WTC11 (cell line): ENCODE measurements at regions not wholly inside any gene's neighbourhood (a gene's known extent, or its start where the extent isn't known, plus 50 kb on each side); places are given as distances from the start of the nearest gene placed in this dataset. TPM values are rescaled to one million over a fixed set of nuclear protein-coding genes. Genes with fewer than 3 reads are reported as not detected.

Experiments
- ATAC-seq: fragments of 200-7000 bp; cut with Tn5 transposase; 2 replicates; pipeline ENCODE4 v1.10.0; 2021; ENCODE audit warnings: mild to moderate bottlenecking, moderate library complexity
- CTCF ChIA-PET: fragments of 300-600 bp; sonication (Branson Sonifier 250); formaldehyde crosslinking; loops from one replicate; lab custom pipeline; 2021; ENCODE audit warnings: antibody characterized with exemption; lab: Charles Lee
- POLR2A ChIA-PET: fragments of 350-600 bp; sonication (Branson Sonifier 250); formaldehyde crosslinking; loops from one replicate; lab custom pipeline; 2021; ENCODE audit warnings: antibody characterized with exemption; lab: Charles Lee
- DNase-seq: peaks from one replicate; pipeline ENCODE4 v3.0.0; 2021; ENCODE audit warnings: low spot score
- H3K27ac Mint-ChIP-seq: 2 replicates; pipeline ENCODE4 v1.8.0; 2021; ENCODE audit warnings: mixed read lengths
- H3K27me3 Mint-ChIP-seq: 2 replicates; pipeline ENCODE4 v1.8.0; 2021; ENCODE audit warnings: low read depth, mild to moderate bottlenecking, moderate library complexity, mixed read lengths
- H3K36me3 Mint-ChIP-seq: 2 replicates; pipeline ENCODE4 v1.8.0; 2021; ENCODE audit warnings: mixed read lengths
- H3K4me1 Mint-ChIP-seq: 2 replicates; pipeline ENCODE4 v1.8.0; 2022; ENCODE audit warnings: mixed read lengths
- H3K4me3 Mint-ChIP-seq: 2 replicates; pipeline ENCODE4 v1.8.0; 2021; ENCODE audit warnings: mild to moderate bottlenecking, moderate library complexity, mixed read lengths
- H3K9me3 Mint-ChIP-seq: 2 replicates; pipeline ENCODE4 v1.8.0; 2021; ENCODE audit warnings: mixed read lengths
- CBFB ChIP-seq: sonication (generic); formaldehyde crosslinking; IDR thresholded peaks from 2 replicates; pipeline ENCODE4 v1.8.1; 2022; ENCODE audit warnings: mild to moderate bottlenecking, low read depth, missing genetic modification reagents
- CREB1 ChIP-seq: sonication (generic); formaldehyde crosslinking; IDR thresholded peaks from 2 replicates; pipeline ENCODE4 v1.8.0; 2023; ENCODE audit warnings: mild to moderate bottlenecking, missing genetic modification reagents
- ETV6 ChIP-seq: sonication (generic); formaldehyde crosslinking; IDR thresholded peaks from 2 replicates; pipeline ENCODE4 v1.8.1; 2022; ENCODE audit warnings: mild to moderate bottlenecking, missing genetic modification reagents
- FOXJ3 ChIP-seq: sonication (generic); formaldehyde crosslinking; IDR thresholded peaks from 2 replicates; pipeline ENCODE4 v1.9.0; 2021; ENCODE audit warnings: missing genetic modification reagents, mild to moderate bottlenecking, borderline replicate concordance
- GTF2I ChIP-seq: fragments of 250-450 bp; sonication (Bioruptor Pico); conservative IDR thresholded peaks from 2 replicates; pipeline ENCODE4 v1.4.0; 2021; ENCODE audit warnings: mild to moderate bottlenecking
- HMGA2 ChIP-seq: fragments of 250-450 bp; sonication (Bioruptor Pico); IDR thresholded peaks from 2 replicates; pipeline ENCODE4 v1.4.0; 2021; ENCODE audit warnings: mild to moderate bottlenecking, moderate library complexity
- JAZF1 ChIP-seq: fragments of 250-450 bp; sonication (Bioruptor Pico); IDR thresholded peaks from 2 replicates; pipeline ENCODE4 v1.9.0; 2021; ENCODE audit warnings: moderate library complexity, mild to moderate bottlenecking, inconsistent platforms
- MYBL2 ChIP-seq: sonication (generic); formaldehyde crosslinking; IDR thresholded peaks from 2 replicates; pipeline ENCODE4 v1.8.1; 2023; ENCODE audit warnings: mild to moderate bottlenecking, moderate library complexity, missing genetic modification reagents
- NFATC4 ChIP-seq: fragments of 250-450 bp; sonication (Bioruptor Pico); IDR thresholded peaks from 2 replicates; pipeline ENCODE4 v1.9.0; 2021; ENCODE audit warnings: mild to moderate bottlenecking
- SMAD4 ChIP-seq: sonication (generic); formaldehyde crosslinking; IDR thresholded peaks from 2 replicates; pipeline ENCODE4 v1.8.0; 2022; ENCODE audit warnings: mild to moderate bottlenecking, missing genetic modification reagents
- SP1 ChIP-seq: sonication (generic); formaldehyde crosslinking; conservative IDR thresholded peaks from 2 replicates; pipeline ENCODE4 v1.8.1; 2022; ENCODE audit warnings: missing genetic modification reagents
- TEAD4 ChIP-seq: sonication (generic); formaldehyde crosslinking; IDR thresholded peaks from 2 replicates; pipeline ENCODE4 v1.8.0; 2022; ENCODE audit warnings: mild to moderate bottlenecking, missing genetic modification reagents
- ZNF416 ChIP-seq: fragments of 250-450 bp; sonication (Bioruptor Pico); IDR thresholded peaks from 2 replicates; pipeline ENCODE4 v1.9.0; 2021; ENCODE audit warnings: mild to moderate bottlenecking, inconsistent platforms
- microRNA-seq: library from miRNA; unstranded; fragments of <30 nt; microRNA quantifications from one replicate; pipeline ENCODE4 v1.2.0, GENCODE V29; 2022; ENCODE audit warnings: borderline number of aligned reads
- TF ChIP-seq, protein P1 (sequence below): sonication (generic); formaldehyde crosslinking; IDR thresholded peaks from 2 replicates; pipeline ENCODE4 v1.8.0; 2022; ENCODE audit warnings: mild to moderate bottlenecking, missing genetic modification reagents
- TF ChIP-seq, protein P2 (sequence below): sonication (generic); formaldehyde crosslinking; conservative IDR thresholded peaks from 2 replicates; pipeline ENCODE4 v1.8.1; 2022; ENCODE audit warnings: mild to moderate bottlenecking, missing genetic modification reagents
- TF ChIP-seq, protein P3 (sequence below): fragments of 250-450 bp; sonication (Bioruptor Pico); IDR thresholded peaks from 2 replicates; pipeline ENCODE4 v1.9.0; 2021; ENCODE audit warnings: mild to moderate bottlenecking, borderline replicate concordance
- TF ChIP-seq, protein P4 (sequence below): sonication (generic); formaldehyde crosslinking; IDR thresholded peaks from 2 replicates; pipeline ENCODE4 v1.8.0; 2023; ENCODE audit warnings: missing genetic modification reagents, mild to moderate bottlenecking, borderline replicate concordance
- TF ChIP-seq, protein P5 (sequence below): sonication (generic); formaldehyde crosslinking; IDR thresholded peaks from 2 replicates; pipeline ENCODE4 v1.8.0; 2022; ENCODE audit warnings: mild to moderate bottlenecking, missing genetic modification reagents

DNA sequence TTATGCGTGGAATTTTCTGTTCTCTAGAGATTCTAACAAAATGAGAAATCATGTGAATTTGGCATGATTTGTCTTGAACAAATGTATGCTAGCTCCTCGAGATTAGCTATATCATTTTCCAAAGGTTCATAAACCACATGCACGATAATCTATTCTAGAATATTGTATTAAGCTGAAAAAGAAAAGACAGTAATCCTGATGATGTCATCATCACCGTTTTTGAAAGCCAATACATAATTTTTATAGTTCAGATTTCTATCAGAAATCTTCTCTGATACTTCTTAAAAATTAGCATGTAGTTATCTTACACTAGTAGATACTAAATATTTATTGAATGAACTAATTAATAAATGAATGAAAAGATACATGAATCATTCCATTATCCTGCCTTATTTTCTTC is 111.2 kb downstream of the HAO1 start:
- Mint-ChIP-seq H3K4me3 (no peak overlapping the region), H3K9me3 (peaks cover 16% of the 10 kb centered on the region), H3K27ac (no peak overlapping the region), H3K36me3 (peaks cover under 1% of the 10 kb centered on the region), H3K4me1 (no peaks in the 10 kb centered on the region), H3K27me3 (no peaks in the 10 kb centered on the region; the same call in 1 of the 2 replicates)
- POLR2A ChIA-PET, result no interaction called here
- ATAC-seq (no peak), DNase-seq (no peak)
- TF ChIP-seq HMGA2 (CRISPR knock-in tag) (no peak), SMAD4 (CRISPR knock-in tag) (no peak), NFATC4 (CRISPR knock-in tag) (no peak), MYBL2 (no peak)
- TF ChIP-seq, protein P1, sequence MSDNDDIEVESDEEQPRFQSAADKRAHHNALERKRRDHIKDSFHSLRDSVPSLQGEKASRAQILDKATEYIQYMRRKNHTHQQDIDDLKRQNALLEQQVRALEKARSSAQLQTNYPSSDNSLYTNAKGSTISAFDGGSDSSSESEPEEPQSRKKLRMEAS, result no peak
- CTCF ChIA-PET, result no interaction called here

DNA sequence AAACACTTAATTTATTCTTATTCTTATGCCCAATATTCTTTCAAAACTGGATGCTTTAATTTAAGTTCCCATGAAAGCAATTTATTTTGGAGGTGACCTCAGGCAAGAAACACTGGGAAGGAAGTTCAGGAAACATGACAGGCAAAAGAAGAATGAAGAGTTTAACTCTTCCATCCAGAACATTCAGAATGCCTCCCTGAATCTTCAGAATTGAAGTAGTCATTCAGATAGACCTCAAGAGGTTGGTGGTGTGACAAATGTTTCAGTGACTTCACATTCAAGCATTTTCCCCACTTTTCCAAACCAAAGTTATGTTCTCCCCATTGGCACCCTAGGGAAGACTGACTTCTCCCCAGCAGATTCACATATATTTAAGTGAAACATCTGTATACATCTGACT is 110.5 kb downstream of the HAO1 start:
- ChIA-PET CTCF (no interaction called here), POLR2A (no interaction called here)
- TF ChIP-seq JAZF1, result no peak
- no peak for TF ChIP-seq GTF2I (CRISPR knock-in tag)
- TF ChIP-seq, protein P2, sequence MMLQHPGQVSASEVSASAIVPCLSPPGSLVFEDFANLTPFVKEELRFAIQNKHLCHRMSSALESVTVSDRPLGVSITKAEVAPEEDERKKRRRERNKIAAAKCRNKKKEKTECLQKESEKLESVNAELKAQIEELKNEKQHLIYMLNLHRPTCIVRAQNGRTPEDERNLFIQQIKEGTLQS, result no peak
- TF ChIP-seq, protein P3, sequence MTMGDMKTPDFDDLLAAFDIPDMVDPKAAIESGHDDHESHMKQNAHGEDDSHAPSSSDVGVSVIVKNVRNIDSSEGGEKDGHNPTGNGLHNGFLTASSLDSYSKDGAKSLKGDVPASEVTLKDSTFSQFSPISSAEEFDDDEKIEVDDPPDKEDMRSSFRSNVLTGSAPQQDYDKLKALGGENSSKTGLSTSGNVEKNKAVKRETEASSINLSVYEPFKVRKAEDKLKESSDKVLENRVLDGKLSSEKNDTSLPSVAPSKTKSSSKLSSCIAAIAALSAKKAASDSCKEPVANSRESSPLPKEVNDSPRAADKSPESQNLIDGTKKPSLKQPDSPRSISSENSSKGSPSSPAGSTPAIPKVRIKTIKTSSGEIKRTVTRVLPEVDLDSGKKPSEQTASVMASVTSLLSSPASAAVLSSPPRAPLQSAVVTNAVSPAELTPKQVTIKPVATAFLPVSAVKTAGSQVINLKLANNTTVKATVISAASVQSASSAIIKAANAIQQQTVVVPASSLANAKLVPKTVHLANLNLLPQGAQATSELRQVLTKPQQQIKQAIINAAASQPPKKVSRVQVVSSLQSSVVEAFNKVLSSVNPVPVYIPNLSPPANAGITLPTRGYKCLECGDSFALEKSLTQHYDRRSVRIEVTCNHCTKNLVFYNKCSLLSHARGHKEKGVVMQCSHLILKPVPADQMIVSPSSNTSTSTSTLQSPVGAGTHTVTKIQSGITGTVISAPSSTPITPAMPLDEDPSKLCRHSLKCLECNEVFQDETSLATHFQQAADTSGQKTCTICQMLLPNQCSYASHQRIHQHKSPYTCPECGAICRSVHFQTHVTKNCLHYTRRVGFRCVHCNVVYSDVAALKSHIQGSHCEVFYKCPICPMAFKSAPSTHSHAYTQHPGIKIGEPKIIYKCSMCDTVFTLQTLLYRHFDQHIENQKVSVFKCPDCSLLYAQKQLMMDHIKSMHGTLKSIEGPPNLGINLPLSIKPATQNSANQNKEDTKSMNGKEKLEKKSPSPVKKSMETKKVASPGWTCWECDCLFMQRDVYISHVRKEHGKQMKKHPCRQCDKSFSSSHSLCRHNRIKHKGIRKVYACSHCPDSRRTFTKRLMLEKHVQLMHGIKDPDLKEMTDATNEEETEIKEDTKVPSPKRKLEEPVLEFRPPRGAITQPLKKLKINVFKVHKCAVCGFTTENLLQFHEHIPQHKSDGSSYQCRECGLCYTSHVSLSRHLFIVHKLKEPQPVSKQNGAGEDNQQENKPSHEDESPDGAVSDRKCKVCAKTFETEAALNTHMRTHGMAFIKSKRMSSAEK (CRISPR knock-in tag), result no peak
- TF ChIP-seq, protein P4, sequence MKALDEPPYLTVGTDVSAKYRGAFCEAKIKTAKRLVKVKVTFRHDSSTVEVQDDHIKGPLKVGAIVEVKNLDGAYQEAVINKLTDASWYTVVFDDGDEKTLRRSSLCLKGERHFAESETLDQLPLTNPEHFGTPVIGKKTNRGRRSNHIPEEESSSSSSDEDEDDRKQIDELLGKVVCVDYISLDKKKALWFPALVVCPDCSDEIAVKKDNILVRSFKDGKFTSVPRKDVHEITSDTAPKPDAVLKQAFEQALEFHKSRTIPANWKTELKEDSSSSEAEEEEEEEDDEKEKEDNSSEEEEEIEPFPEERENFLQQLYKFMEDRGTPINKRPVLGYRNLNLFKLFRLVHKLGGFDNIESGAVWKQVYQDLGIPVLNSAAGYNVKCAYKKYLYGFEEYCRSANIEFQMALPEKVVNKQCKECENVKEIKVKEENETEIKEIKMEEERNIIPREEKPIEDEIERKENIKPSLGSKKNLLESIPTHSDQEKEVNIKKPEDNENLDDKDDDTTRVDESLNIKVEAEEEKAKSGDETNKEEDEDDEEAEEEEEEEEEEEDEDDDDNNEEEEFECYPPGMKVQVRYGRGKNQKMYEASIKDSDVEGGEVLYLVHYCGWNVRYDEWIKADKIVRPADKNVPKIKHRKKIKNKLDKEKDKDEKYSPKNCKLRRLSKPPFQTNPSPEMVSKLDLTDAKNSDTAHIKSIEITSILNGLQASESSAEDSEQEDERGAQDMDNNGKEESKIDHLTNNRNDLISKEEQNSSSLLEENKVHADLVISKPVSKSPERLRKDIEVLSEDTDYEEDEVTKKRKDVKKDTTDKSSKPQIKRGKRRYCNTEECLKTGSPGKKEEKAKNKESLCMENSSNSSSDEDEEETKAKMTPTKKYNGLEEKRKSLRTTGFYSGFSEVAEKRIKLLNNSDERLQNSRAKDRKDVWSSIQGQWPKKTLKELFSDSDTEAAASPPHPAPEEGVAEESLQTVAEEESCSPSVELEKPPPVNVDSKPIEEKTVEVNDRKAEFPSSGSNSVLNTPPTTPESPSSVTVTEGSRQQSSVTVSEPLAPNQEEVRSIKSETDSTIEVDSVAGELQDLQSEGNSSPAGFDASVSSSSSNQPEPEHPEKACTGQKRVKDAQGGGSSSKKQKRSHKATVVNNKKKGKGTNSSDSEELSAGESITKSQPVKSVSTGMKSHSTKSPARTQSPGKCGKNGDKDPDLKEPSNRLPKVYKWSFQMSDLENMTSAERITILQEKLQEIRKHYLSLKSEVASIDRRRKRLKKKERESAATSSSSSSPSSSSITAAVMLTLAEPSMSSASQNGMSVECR (CRISPR knock-in tag), result no peak
- TF ChIP-seq SP1, result no peak
- TF ChIP-seq ETV6 (CRISPR knock-in tag), result no peak
- no peak for TF ChIP-seq TEAD4 (CRISPR knock-in tag)
- no peak for TF ChIP-seq ZNF416 (CRISPR knock-in tag)
- no peak for TF ChIP-seq CBFB (CRISPR knock-in tag)
- no peak for TF ChIP-seq NFATC4 (CRISPR knock-in tag)
- TF ChIP-seq, protein P5, sequence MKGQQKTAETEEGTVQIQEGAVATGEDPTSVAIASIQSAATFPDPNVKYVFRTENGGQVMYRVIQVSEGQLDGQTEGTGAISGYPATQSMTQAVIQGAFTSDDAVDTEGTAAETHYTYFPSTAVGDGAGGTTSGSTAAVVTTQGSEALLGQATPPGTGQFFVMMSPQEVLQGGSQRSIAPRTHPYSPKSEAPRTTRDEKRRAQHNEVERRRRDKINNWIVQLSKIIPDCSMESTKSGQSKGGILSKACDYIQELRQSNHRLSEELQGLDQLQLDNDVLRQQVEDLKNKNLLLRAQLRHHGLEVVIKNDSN (CRISPR knock-in tag), result no peak
- TF ChIP-seq FOXJ3, result no peak
- no peak for TF ChIP-seq CREB1 (CRISPR knock-in tag)
- Mint-ChIP-seq H3K4me3 (no peak overlapping the region), H3K9me3 (peaks cover 23% of the 10 kb centered on the region), H3K27ac (no peak overlapping the region), H3K4me1 (no peaks in the 10 kb centered on the region), H3K36me3 (peaks cover 3% of the 10 kb centered on the region), H3K27me3 (no peaks in the 10 kb centered on the region; the same call in 1 of the 2 replicates)
- DNase-seq, result no peak
- ATAC-seq, result no peak

Small RNAs in the stretch of these regions (microRNA-seq; reads per million reads assigned to microRNA genes)
- gene MIR8062, result not detected
